SK-N-SH treated with all-trans-retinoic acid at 6 μM for 48 hours (cell line): ENCODE measurements at regions not wholly inside any gene's neighbourhood (a gene's known extent, or its start where the extent isn't known, plus 50 kb on each side); places are given as distances from the start of the nearest gene placed in this dataset.
A peak's percentile ranks its signal among the peaks of the same experiment; 100 is the strongest.

Experiments used
- CREB5 ChIP-seq: fragments of 250-450 bp; sonication (Bioruptor Pico); IDR thresholded peaks from 2 replicates; pipeline ENCODE4 v1.5.1; 2020; ENCODE audit warnings: low read depth, mild to moderate bottlenecking, moderate library complexity
- CSRNP3 ChIP-seq: fragments of 250-450 bp; sonication (Bioruptor Pico); IDR thresholded peaks from 2 replicates; pipeline ENCODE4 v1.5.1; 2021; ENCODE audit warnings: mild to moderate bottlenecking, moderate library complexity
- GLIS3 ChIP-seq: fragments of 250-450 bp; sonication (Bioruptor Pico); IDR thresholded peaks from 2 replicates; pipeline ENCODE4 v1.5.0; 2020; ENCODE audit warnings: mild to moderate bottlenecking, moderate library complexity
- OSR1 ChIP-seq: fragments of 250-450 bp; sonication (Bioruptor Pico); IDR thresholded peaks from 2 replicates; pipeline ENCODE4 v1.8.0; 2022; ENCODE audit warnings: moderate library complexity, mild to moderate bottlenecking, inconsistent platforms
- PATZ1 ChIP-seq: fragments of 250-450 bp; sonication (Bioruptor Pico); IDR thresholded peaks from 2 replicates; pipeline ENCODE4 v1.8.0; 2020; ENCODE audit warnings: mild to moderate bottlenecking, moderate library complexity, borderline replicate concordance
- PPARA ChIP-seq: fragments of 250-450 bp; sonication (Bioruptor Pico); IDR thresholded peaks from 2 replicates; pipeline ENCODE4 v1.5.0; 2020; ENCODE audit warnings: mild to moderate bottlenecking, borderline replicate concordance
- RARB ChIP-seq: fragments of 250-450 bp; sonication (Bioruptor Pico); IDR thresholded peaks from 2 replicates; pipeline ENCODE4 v1.8.0; 2021; ENCODE audit warnings: mild to moderate bottlenecking, moderate library complexity
- SNAI2 ChIP-seq: fragments of 250-450 bp; sonication (Bioruptor Pico); IDR thresholded peaks from 2 replicates; pipeline ENCODE4 v1.5.0; 2020; ENCODE audit warnings: mild to moderate bottlenecking, moderate library complexity
- TOX ChIP-seq: fragments of 250-450 bp; sonication (Bioruptor Pico); IDR thresholded peaks from 2 replicates; pipeline ENCODE4 v1.8.0; 2021; ENCODE audit warnings: mild to moderate bottlenecking, moderate library complexity, borderline replicate concordance
- TSHZ2 ChIP-seq: fragments of 250-450 bp; sonication (Bioruptor Pico); IDR thresholded peaks from 2 replicates; pipeline ENCODE4 v1.5.0; 2020; ENCODE audit warnings: mild to moderate bottlenecking, moderate library complexity
- ZFP3 ChIP-seq: fragments of 250-450 bp; sonication (Bioruptor Pico); IDR thresholded peaks from 2 replicates; pipeline ENCODE4 v1.5.0; 2020; ENCODE audit warnings: mild to moderate bottlenecking, moderate library complexity
- ZFP30 ChIP-seq: fragments of 450-650 bp; formaldehyde crosslinking; IDR thresholded peaks from 2 replicates; pipeline ENCODE4 v1.5.0; 2022; ENCODE audit warnings: mild to moderate bottlenecking, moderate library complexity
- ZNF565 ChIP-seq: fragments of 450-650 bp; formaldehyde crosslinking; conservative IDR thresholded peaks from 2 replicates; pipeline ENCODE4 v1.5.0; 2020; ENCODE audit warnings: low read depth, mild to moderate bottlenecking, moderate library complexity

- TF ChIP-seq CREB5 (CRISPR knock-in tag): peak; percentile 65
- TF ChIP-seq ZFP3 (CRISPR knock-in tag): no peak
- no peak for TF ChIP-seq TOX
- TF ChIP-seq ZNF565 (CRISPR knock-in tag): no peak
- TF ChIP-seq SNAI2 (CRISPR knock-in tag): no peak
- no peak for TF ChIP-seq GLIS3 (CRISPR knock-in tag)
- TF ChIP-seq TSHZ2 (CRISPR knock-in tag): no peak
- no peak for TF ChIP-seq PATZ1 (CRISPR knock-in tag)
- TF ChIP-seq PPARA (CRISPR knock-in tag): 0 out of 2 replicates have a peak, but pooled peaks have one; percentile 59
- TF ChIP-seq CSRNP3 (CRISPR knock-in tag): no peak
- no peak for TF ChIP-seq ZFP30 (CRISPR knock-in tag)
- no peak for TF ChIP-seq OSR1 (CRISPR knock-in tag)
- TF ChIP-seq RARB (CRISPR knock-in tag): no peak
These were observed 414.6 kb upstream of the ARPP21 start for GRCh38 chr3:35224565-35225295.
